ENCODE measurements at regions not wholly inside any gene's neighbourhood (a gene's known extent, or its start where the extent isn't known, plus 50 kb on each side); places are given as distances from the start of the nearest gene placed in this dataset.

DNA sequence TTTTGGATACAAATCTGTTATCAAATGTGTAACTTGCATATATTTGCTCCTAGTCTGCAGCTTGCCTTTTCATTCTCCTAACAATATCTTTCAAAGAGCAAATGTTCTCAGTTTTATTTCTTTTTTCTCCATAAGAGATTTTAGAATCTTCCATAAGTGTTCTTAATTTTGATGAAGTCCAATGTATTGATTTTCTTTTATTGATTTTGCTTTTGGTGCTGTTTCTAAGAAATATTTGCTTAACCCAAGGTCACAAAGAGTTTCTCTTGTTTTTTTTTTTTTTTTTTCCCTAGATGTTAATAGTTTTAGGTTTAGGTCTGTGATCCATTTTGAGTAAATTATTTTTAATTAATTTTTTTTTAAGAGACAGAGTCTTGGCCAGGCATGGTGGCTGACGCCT is 75.8 kb upstream of the SPRED2 start:
- TF ChIP-seq, protein P1, sequence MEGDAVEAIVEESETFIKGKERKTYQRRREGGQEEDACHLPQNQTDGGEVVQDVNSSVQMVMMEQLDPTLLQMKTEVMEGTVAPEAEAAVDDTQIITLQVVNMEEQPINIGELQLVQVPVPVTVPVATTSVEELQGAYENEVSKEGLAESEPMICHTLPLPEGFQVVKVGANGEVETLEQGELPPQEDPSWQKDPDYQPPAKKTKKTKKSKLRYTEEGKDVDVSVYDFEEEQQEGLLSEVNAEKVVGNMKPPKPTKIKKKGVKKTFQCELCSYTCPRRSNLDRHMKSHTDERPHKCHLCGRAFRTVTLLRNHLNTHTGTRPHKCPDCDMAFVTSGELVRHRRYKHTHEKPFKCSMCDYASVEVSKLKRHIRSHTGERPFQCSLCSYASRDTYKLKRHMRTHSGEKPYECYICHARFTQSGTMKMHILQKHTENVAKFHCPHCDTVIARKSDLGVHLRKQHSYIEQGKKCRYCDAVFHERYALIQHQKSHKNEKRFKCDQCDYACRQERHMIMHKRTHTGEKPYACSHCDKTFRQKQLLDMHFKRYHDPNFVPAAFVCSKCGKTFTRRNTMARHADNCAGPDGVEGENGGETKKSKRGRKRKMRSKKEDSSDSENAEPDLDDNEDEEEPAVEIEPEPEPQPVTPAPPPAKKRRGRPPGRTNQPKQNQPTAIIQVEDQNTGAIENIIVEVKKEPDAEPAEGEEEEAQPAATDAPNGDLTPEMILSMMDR (IDR thresholded peaks at IDR 0.05), result no peak
- TF ChIP-seq POLR2A (IDR thresholded peaks at IDR 0.05), result no peak
